ENCODE measurements at regions not wholly inside any gene's neighbourhood (a gene's known extent, or its start where the extent isn't known, plus 50 kb on each side); places are given as distances from the start of the nearest gene placed in this dataset.
A peak's percentile ranks its signal among the peaks of the same experiment; 100 is the strongest.

- Mint-ChIP-seq H3K4me3 (ENCODE audit: unreplicated experiment) (no peak overlapping the region), H3K27ac (ENCODE audit: unreplicated experiment) (no peak overlapping the region), H3K4me1 (ENCODE audit: low read depth) (peaks cover 34% of the 10 kb centered on the region)
These were observed 786.4 kb upstream of the ARPP21 start for GRCh38 chr3:34852844-34853439.

DNA sequence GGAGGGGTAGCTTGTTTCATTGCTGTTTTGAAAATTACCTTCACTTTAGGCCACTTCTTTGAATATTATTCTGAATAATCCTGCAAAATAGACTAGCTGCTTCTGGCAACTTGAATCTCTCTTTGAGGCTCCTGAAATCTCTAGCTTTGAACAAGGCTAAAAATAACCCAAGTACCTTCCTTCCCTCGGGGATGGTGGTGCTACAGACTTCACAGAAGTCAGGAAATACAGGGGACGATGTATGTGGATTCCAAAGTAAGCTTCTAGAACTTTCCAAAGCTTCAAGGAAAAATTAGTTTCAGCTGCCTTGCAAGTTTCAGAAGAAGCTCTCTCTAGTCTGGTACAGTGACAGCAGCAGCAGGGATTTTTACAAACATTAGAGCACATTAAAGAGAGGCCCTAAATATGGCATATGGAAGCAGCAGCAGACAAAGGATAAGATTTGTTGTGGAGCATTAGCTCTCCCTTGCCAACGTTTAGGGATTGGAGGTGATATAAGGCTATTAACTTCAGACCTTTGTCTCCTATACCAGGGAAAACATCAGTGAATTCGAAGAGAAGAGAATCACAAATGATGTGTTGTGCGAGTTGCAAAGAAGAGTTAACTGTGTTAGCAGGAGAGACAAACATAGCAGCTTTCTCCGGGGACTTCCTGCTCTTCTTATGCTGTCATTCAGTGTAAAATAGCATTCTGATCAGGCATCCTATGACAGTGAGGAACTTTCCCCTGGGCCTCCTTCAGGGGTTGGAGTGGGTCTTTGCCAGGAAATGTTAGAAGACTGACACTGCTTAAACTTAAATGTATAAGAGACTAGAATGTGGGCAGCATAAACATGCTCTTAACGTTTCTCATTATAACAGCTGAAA, 783.0 kb upstream of the ARPP21 start:
- Mint-ChIP-seq H3K9me3 (ENCODE audit: low read depth) (no peaks in the 10 kb centered on the region), H3K36me3 (ENCODE audit: low read depth) (no peaks in the 10 kb centered on the region), H3K4me1 (ENCODE audit: low read depth) (peaks cover 44% of the 10 kb centered on the region), H3K4me3 (ENCODE audit: unreplicated experiment) (no peak overlapping the region), H3K27me3 (ENCODE audit: low read depth) (no peaks in the 10 kb centered on the region), H3K27ac (ENCODE audit: unreplicated experiment) (peak overlapping the region; percentile 87)
- no peak for DNase-seq (ENCODE audit: low spot score)
- TF ChIP-seq, protein P1, sequence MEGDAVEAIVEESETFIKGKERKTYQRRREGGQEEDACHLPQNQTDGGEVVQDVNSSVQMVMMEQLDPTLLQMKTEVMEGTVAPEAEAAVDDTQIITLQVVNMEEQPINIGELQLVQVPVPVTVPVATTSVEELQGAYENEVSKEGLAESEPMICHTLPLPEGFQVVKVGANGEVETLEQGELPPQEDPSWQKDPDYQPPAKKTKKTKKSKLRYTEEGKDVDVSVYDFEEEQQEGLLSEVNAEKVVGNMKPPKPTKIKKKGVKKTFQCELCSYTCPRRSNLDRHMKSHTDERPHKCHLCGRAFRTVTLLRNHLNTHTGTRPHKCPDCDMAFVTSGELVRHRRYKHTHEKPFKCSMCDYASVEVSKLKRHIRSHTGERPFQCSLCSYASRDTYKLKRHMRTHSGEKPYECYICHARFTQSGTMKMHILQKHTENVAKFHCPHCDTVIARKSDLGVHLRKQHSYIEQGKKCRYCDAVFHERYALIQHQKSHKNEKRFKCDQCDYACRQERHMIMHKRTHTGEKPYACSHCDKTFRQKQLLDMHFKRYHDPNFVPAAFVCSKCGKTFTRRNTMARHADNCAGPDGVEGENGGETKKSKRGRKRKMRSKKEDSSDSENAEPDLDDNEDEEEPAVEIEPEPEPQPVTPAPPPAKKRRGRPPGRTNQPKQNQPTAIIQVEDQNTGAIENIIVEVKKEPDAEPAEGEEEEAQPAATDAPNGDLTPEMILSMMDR (IDR thresholded peaks at IDR 0.05): no peak

More at GRCh38 chr3:34852844-34853439, 786.4 kb upstream of the ARPP21 start:
- DNase-seq (ENCODE audit: low spot score): no peak
- Mint-ChIP-seq H3K36me3 (ENCODE audit: low read depth) (no peaks in the 10 kb centered on the region), H3K9me3 (ENCODE audit: low read depth) (no peaks in the 10 kb centered on the region), H3K27me3 (ENCODE audit: low read depth) (peaks cover 4% of the 10 kb centered on the region)
- TF ChIP-seq, protein P1 (IDR thresholded peaks at IDR 0.05): no peak

- no peak overlapping the region for H3K27ac Mint-ChIP-seq (ENCODE audit: unreplicated experiment)
- no peaks in the 10 kb centered on the region for H3K36me3 Mint-ChIP-seq (ENCODE audit: low read depth)
- H3K4me3 Mint-ChIP-seq (ENCODE audit: unreplicated experiment): no peak overlapping the region
- TF ChIP-seq, protein P1 (IDR thresholded peaks at IDR 0.05): no peak
- H3K4me1 Mint-ChIP-seq (ENCODE audit: low read depth): peaks cover 44% of the 10 kb centered on the region
- no peaks in the 10 kb centered on the region for H3K27me3 Mint-ChIP-seq (ENCODE audit: low read depth)
- H3K9me3 Mint-ChIP-seq (ENCODE audit: low read depth): no peaks in the 10 kb centered on the region
- DNase-seq (ENCODE audit: low spot score): no peak
These were observed 781.2 kb upstream of the ARPP21 start for GRCh38 chr3:34858067-34858660.

DNA sequence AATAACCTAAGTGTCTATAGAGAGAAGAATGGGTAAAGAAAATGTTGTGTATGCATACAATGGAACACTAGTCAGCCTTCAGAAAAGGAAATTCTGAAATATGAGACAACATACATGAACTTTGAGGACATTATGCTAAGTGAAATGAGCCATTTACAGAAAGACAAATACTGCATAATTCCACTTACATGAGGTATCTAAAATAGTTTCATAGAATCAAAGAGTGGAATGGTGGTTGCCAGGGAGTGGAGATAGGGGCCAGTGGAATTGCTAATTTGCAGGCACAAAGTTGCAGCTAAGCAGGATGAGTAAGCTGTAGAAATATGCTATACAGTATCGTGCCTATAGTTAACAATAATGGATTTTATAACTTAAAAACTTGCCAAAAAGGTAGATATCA, 779.6 kb upstream of the ARPP21 start:
- DNase-seq (ENCODE audit: low spot score): no peak
- Mint-ChIP-seq H3K4me1 (ENCODE audit: low read depth) (peaks cover 54% of the 10 kb centered on the region), H3K4me3 (ENCODE audit: unreplicated experiment) (no peak overlapping the region), H3K36me3 (ENCODE audit: low read depth) (no peaks in the 10 kb centered on the region), H3K27me3 (ENCODE audit: low read depth) (no peaks in the 10 kb centered on the region), H3K9me3 (ENCODE audit: low read depth) (no peaks in the 10 kb centered on the region), H3K27ac (ENCODE audit: unreplicated experiment) (peak overlapping the region; percentile 27)
- TF ChIP-seq, protein P1 (IDR thresholded peaks at IDR 0.05): no peak

GRCh38 chr3:34862456-34862855, 776.9 kb upstream of the ARPP21 start:
- Mint-ChIP-seq H3K27ac (ENCODE audit: unreplicated experiment) (no peak overlapping the region), H3K36me3 (ENCODE audit: low read depth) (no peaks in the 10 kb centered on the region), H3K4me1 (ENCODE audit: low read depth) (peaks cover 34% of the 10 kb centered on the region), H3K4me3 (ENCODE audit: unreplicated experiment) (no peak overlapping the region), H3K27me3 (ENCODE audit: low read depth) (peaks cover 4% of the 10 kb centered on the region), H3K9me3 (ENCODE audit: low read depth) (peaks cover 4% of the 10 kb centered on the region)
- no peak for DNase-seq (ENCODE audit: low spot score)
- TF ChIP-seq, protein P1 (IDR thresholded peaks at IDR 0.05): no peak
